ENCODE measurements at regions not wholly inside any gene's neighbourhood (a gene's known extent, or its start where the extent isn't known, plus 50 kb on each side); places are given as distances from the start of the nearest gene placed in this dataset.

- Histone ChIP-seq H4K20me1 (ENCODE audit: control insufficient read depth, insufficient read depth) (no peaks in the 10 kb centered on the region), H3K4me1 (ENCODE audit: control insufficient read depth, insufficient read depth, low read length) (no peaks in the 10 kb centered on the region), H3K4me2 (ENCODE audit: control insufficient read depth, insufficient read depth) (no peak overlapping the region), H3K27ac (ENCODE audit: control insufficient read depth, insufficient read depth) (no peak overlapping the region), H3K9ac (ENCODE audit: control insufficient read depth, insufficient read depth, low read length) (no peak overlapping the region), H3K9me3 (replicated peaks; ENCODE audit: control insufficient read depth, insufficient read depth, low read length) (no peaks in the 10 kb centered on the region), H3K36me3 (ENCODE audit: control insufficient read depth in 2 of 2, insufficient read depth in 2 of 2, low read length in 1 of 2) (no peaks in the 10 kb centered on the region), H3K79me2 (ENCODE audit: control insufficient read depth, insufficient read depth, low read length) (no peaks in the 10 kb centered on the region), H3K4me3 (no peak overlapping the region), H2AFZ (ENCODE audit: control insufficient read depth, low read depth, low read length) (no peak overlapping the region), H3K27me3 (replicated peaks in 1 of 2; ENCODE audit: control insufficient read depth in 2 of 2, insufficient read depth in 2 of 2, low read length in 1 of 2) (no peaks in the 10 kb centered on the region)
- ATAC-seq (no peak), FAIRE-seq (no peak), DNase-seq (ENCODE audit: low read depth, low spot score) (no peak)
- CTCF ChIA-PET: no interaction called here
- SMC1A ChIA-PET (ENCODE audit: uncharacterized antibody, unreplicated experiment): interaction anchor here (0.6 kb wide), 1 partner anchor 130 kb away, joined by 3 read pairs; no protein-coding TSS in a partner anchor
- in situ Hi-C loops (cut with MboI): no loop called here
- TF ChIP-seq ZZZ3 (IDR thresholded peaks at IDR 0.05; ENCODE audit: control insufficient read depth, insufficient read length, low read depth) (no peak), SMAD5 (IDR thresholded peaks at IDR 0.05; ENCODE audit: low read depth) (no peak), ZNF384 (IDR thresholded peaks at IDR 0.05; ENCODE audit: borderline replicate concordance, low read depth, low read length) (no peak), CEBPZ (IDR thresholded peaks at IDR 0.05; ENCODE audit: low read depth, low read length) (no peak), RAD51 (IDR thresholded peaks at IDR 0.05) (no peak), E2F4 (IDR thresholded peaks at IDR 0.05; ENCODE audit: low read depth, low read length) (no peak), USF2 (IDR thresholded peaks at IDR 0.05; ENCODE audit: borderline replicate concordance, low read depth, low read length) (no peak), TARDBP (IDR thresholded peaks at IDR 0.05; ENCODE audit: borderline replicate concordance) (no peak), POU2F2 (IDR thresholded peaks at IDR 0.05; ENCODE audit: borderline replicate concordance, low read depth, low read length) (no peak), MEF2A (IDR thresholded peaks at IDR 0.05; ENCODE audit: insufficient read depth, low read depth, low read length) (no peak), JUNB (IDR thresholded peaks at IDR 0.05) (no peak), SUPT20H (IDR thresholded peaks at IDR 0.05; ENCODE audit: borderline replicate concordance, control insufficient read depth, low read depth, low read length) (no peak), REST (IDR thresholded peaks at IDR 0.05; ENCODE audit: low read depth, low read length) (no peak), SMAD1 (IDR thresholded peaks at IDR 0.05; ENCODE audit: low read depth, partially characterized antibody) (no peak)
- intact Hi-C loops (cut with micrococcal nuclease; ENCODE audit: unreplicated experiment): no loop called here
- POLR2A ChIA-PET: no interaction called here
- RAD21 ChIA-PET (ENCODE audit: unreplicated experiment): no interaction called here
- no TSS peak for BruUV-seq (replicated peaks)
These were observed 195.0 kb upstream of the PRPS1L1 start for GRCh38 chr7:18222636-18223035.
